ENCODE measurements at regions not wholly inside any gene's neighbourhood (a gene's known extent, or its start where the extent isn't known, plus 50 kb on each side); places are given as distances from the start of the nearest gene placed in this dataset.

- TF ChIP-seq, protein P1, sequence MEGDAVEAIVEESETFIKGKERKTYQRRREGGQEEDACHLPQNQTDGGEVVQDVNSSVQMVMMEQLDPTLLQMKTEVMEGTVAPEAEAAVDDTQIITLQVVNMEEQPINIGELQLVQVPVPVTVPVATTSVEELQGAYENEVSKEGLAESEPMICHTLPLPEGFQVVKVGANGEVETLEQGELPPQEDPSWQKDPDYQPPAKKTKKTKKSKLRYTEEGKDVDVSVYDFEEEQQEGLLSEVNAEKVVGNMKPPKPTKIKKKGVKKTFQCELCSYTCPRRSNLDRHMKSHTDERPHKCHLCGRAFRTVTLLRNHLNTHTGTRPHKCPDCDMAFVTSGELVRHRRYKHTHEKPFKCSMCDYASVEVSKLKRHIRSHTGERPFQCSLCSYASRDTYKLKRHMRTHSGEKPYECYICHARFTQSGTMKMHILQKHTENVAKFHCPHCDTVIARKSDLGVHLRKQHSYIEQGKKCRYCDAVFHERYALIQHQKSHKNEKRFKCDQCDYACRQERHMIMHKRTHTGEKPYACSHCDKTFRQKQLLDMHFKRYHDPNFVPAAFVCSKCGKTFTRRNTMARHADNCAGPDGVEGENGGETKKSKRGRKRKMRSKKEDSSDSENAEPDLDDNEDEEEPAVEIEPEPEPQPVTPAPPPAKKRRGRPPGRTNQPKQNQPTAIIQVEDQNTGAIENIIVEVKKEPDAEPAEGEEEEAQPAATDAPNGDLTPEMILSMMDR (IDR thresholded peaks at IDR 0.05): no peak
- TF ChIP-seq POLR2AphosphoS5 (IDR thresholded peaks at IDR 0.05; ENCODE audit: low read depth, low read length) (no peak), SIN3A (IDR thresholded peaks at IDR 0.05; ENCODE audit: borderline replicate concordance, insufficient read depth, low read depth, low read length) (no peak), TCF7L2 (IDR thresholded peaks at IDR 0.05; ENCODE audit: low read depth, low read length) (no peak)
Measured at GRCh38 chr21:21666689-21667088, 668.5 kb downstream of the NCAM2 start.

Measured in Panc1 (cell line).